UCSD-AML1 (cell line): ENCODE measurements at regions not wholly inside any gene's neighbourhood (a gene's known extent, or its start where the extent isn't known, plus 50 kb on each side); places are given as distances from the start of the nearest gene placed in this dataset.

Experiments
- DNase-seq: peaks from one replicate; lab custom pipeline; 2025; ENCODE audit not compliant: unreplicated experiment; lab: John Stamatoyannopoulos, UW

DNA sequence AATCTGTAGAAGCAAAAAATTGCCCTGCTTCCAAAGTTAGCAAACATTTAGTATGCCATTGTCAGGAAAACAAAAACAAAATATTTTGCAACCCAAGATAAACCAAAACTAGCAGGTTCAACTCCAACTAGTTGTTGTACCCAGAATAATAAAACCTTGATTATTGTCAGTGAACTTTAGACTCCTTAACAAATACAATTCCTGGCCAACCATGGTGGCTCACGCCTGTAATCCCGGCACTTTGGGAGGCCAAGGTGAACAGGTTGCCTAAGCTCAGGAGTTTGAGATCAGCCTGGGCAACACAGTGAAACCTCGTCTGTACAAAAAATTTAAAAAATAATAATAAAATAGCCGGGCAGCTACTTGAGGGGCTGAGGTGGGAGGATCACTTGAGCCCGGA lies 53.6 kb upstream of the EPCAM start:
- DNase-seq, result no peak

DNA sequence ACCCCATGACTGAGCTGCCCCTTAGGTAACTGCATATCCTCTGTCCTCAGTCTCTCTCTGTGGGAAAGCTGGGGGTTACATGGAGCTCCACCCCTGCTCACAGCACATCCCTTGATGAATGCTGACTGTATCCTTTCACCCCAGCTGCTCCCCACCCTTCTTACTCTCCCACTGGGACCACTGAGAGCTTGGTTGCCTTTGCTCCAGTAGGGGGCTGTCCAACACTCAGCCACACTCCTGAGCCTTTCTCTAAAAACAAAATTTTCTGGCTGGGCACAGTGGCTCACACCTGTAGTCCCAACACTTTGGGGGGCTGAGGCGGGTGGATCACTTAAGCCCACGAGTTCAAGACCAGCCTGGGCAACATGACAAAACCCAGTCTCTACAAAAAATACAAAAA lies 55.4 kb upstream of the EPCAM start:
- DNase-seq, result no peak

- no peak for DNase-seq
Observed at GRCh38 chr2:47313141-47313691, 55.9 kb upstream of the EPCAM start.

- no peak for DNase-seq
Observed at GRCh38 chr2:47312491-47312850, 56.6 kb upstream of the EPCAM start.

GRCh38 chr2:47311764-47312490 lies 57.2 kb upstream of the EPCAM start:
- DNase-seq, result no peak

GRCh38 chr2:47310801-47311560 lies 58.1 kb upstream of the EPCAM start:
- DNase-seq, result peak; percentile 25

DNA sequence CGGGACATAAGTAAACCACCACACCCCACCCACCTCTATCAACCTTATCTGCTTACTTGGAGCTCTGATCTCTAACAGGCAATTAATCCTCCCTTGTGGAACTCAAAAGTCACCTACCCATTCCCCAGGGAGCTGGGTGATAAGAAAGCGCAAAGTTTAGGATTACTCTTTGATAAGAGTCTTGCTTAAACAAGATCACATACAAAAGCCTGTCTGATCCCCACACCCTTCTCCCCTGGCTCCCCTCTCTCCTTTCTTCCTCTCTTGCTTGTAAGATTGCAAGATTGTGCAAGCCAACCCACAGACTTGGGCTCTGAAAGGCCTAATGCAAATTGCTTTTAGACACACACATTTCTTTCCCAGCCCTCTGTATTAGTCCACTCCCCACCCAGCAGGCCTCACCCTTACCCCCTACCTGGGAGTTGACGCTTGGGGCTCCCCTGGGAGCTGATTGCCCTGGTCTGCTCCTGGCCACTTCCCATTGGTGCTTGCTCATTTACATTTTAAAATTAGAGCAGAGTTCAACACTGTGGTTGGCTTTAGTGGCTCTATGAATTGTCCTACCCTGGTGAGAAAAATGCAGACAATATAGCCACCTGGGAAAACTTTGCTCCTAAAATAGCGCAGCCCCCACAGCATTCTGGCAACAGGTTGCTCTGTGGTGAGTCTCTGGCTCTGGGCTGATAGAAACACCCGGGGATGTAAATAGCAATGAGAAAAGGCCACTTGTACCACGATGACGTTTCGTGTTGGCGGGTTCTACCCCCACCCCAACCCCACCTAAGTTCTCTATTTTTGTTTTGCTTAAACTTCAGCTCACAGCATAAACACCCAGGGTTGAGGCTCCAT lies 58.9 kb upstream of the EPCAM start:
- DNase-seq, result peak; percentile 28

DNA sequence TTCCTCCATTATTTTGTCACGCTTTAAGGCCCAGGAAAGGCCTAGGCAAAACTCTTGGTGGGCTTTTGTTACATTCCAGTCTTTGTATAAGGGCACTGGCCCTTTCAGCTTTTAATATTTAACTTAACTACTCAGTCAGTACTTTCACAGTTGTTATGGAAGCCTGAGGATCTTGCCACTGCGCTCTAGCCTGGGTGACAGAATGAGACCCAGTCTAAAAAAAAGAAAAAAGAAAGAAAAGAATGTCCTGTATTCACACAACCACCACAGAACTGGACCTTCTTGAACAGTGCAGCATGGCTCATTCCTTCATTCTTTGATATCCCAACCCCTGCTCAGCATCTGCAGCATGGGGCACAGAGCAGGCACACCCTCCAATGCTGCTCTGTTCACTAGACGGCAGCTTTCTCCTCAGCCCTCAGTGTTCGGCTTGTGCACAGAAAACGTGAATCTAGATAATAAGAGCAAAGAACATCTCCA lies 59.6 kb upstream of the EPCAM start:
- DNase-seq, result no peak

DNA sequence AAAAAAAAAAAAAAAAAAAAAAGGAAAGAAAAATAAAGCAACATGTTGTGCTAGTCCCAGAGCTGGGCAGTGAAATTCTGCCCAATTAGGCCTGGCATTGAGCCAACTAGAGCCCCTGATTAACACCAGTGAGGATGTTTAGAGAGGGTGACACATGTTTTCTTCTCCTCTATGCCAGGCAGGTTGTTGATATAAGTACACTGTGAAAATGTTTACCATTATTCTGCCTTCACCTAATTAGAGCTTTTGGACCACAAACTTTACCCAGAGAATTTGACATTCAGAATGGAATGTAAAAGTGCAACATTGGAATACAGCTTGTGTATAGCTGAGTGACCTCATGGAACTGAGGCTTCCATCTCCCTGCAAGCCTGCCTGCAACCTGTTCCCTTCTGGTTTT lies 62.0 kb upstream of the EPCAM start:
- no peak for DNase-seq

GRCh38 chr2:47304654-47305053 lies 64.5 kb upstream of the EPCAM start:
- no peak for DNase-seq

DNA sequence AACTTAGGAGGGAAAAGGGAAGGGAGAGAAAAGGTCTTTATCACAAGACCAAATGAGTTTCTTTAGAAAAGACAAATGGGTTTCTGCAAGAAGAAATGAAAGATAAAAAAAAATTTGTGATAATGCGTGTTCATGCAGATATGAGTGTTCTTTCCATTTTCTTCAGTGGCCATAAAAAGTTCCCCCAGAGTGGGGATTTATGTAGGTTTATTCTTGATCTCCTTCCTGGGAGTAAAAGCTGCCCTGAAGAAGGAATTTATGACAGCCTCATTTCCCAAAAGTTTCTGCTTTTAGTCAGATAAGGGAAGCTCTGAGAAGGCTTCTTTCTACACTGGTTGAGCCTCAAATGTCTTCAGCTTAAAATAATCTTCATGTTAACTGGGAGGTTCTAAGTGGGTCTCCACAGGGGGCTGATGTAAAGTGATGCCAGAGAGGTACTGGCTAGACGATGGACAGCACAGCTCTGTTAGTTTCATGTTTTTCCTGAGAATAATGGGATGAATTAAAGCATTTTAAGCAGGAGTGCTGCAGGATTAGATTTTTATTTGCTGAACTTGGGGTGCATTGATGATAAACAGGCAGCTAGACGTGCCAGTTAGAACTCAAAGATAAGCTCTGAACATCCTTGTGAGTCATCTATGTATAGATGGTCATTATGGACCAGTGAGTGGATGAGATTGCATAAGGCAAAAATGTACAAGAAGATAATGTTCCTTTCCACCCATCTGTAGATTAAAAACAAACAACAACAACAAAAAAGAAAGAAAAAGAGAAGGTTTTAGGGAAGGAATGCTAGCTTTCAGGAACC lies 65.6 kb upstream of the EPCAM start:
- DNase-seq, result no peak

DNA sequence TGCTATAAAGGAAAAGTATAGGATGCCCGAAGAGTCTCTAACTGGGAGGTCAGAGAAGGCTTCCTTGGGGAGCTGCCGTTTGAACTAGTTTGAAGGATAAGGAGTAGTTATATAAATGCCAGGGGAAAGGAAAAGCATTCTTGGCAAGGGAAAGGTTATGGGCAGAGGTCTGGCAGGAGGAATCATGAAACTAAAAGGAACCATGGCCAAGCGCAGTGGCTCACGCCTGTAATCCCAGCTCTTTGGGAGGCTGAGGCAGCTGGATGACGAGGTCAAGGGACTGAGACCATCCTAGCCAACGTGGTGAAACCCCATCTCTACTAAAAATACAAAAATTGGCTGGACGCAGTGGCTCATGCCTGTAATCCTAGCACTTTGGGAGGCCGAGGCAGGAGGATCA lies 66.8 kb upstream of the EPCAM start:
- DNase-seq, result no peak

DNA sequence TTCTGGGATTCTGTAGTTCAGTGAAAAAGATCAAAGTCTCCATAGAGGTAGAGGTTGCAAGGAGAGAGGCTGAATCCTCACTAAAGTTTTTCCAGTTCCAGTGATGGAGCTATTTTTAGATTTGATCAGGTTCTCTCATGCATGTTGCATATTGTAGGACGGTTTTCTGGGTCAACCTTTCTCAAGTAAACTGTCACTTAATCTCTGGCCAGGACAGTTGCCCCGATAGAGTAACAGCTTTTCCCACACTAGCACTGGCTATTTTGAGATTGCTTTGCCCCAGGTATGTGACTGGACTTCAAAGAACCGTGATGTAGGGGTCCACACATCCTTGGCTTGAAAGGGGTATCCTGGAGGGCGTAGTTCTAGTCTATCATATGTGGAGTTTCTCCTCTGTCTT lies 67.4 kb upstream of the EPCAM start:
- DNase-seq, result no peak

DNA sequence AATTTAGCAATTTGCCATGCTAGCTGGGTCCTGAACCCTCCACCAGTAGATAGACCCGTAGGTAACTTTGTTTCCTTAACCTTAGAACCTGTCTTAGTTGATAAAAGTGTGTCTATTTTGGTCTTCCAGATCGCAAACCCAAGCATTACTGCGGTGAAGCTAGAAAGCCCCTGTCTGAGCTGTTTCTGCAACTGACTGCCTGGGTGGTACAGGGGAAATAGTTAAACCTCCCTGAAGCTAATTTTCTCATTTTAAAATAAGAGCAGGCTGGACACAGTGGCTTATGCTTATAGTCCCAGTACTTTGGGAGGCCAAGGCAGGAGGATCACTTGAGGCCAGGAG lies 67.9 kb upstream of the EPCAM start:
- DNase-seq, result no peak

- DNase-seq, result peak; percentile 16
Observed at GRCh38 chr2:47300609-47301276, 68.4 kb upstream of the EPCAM start.

GRCh38 chr2:47300081-47300480 lies 69.0 kb upstream of the EPCAM start:
- DNase-seq, result no peak

GRCh38 chr2:47299555-47299954 lies 69.6 kb upstream of the EPCAM start:
- no peak for DNase-seq

DNA sequence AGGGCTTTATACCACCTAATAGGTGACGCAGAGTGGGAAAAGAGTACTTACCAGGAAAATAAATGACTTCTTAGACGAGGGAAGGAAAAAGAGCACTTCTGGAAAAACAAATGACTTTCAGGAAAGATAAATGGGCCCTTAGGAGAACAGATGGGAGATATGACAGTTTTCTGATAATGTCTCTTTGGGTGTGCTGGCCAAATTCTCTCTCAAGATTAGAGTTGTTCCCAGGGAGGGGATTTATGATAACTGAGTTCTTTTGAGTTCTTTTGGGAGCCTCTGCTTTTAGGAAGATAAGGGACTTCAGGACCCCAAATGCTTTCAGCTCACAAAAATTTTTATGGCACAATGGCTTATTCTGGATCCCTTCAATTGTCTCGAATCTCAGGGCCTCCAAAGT lies 70.3 kb upstream of the EPCAM start:
- DNase-seq, result no peak

- no peak for DNase-seq
Observed at GRCh38 chr2:47297767-47298425, 71.2 kb upstream of the EPCAM start.
